H1 (cell line): ENCODE measurements at regions not wholly inside any gene's neighbourhood (a gene's known extent, or its start where the extent isn't known, plus 50 kb on each side); places are given as distances from the start of the nearest gene placed in this dataset.

Source experiments
- CTCF ChIA-PET: fragments of 300-600 bp; sonication (Branson Sonifier 250); formaldehyde crosslinking; loops from one replicate; lab custom pipeline; 2021; ENCODE audit not compliant: partially characterized antibody; lab: Charles Lee
- POLR2A ChIA-PET: fragments of 300-600 bp; sonication (Branson Sonifier 250); formaldehyde crosslinking; loops from one replicate; lab custom pipeline; 2021; ENCODE audit warnings: inconsistent platforms; ENCODE audit not compliant: partially characterized antibody; lab: Charles Lee
- DNase-seq, 2 experiments: peaks; one replicate each; pipeline versions ENCODE4 v3.0.0 to v3.0.0-alpha.2; 2010 to 2022; ENCODE audit warnings: low spot score in 2 of 2, low read depth in 1 of 2, mixed read lengths in 1 of 2
- FAIRE-seq: peaks from 2 replicates; lab custom pipeline; 2011; peaks lifted over from hg19 to GRCh38; lab: Jason Lieb, UNC
- H2AFZ ChIP-seq: 2 replicates; pipeline ENCODE4 v1.8.1; 2012; ENCODE audit warnings: low read length, inconsistent platforms
- H2AK5ac ChIP-seq: 2 replicates; pipeline ENCODE4 v1.6.1; 2013; ENCODE audit warnings: low read depth, low read length
- H2BK120ac ChIP-seq: replicated peaks from 2 replicates; pipeline ENCODE3; 2013; ENCODE audit warnings: low read depth, low read length, inconsistent platforms
- H2BK12ac ChIP-seq: 2 replicates; pipeline ENCODE4 v1.6.1; 2013; ENCODE audit warnings: low read depth, low read length
- H2BK15ac ChIP-seq: 2 replicates; pipeline ENCODE4 v1.6.1; 2013; ENCODE audit warnings: low read length
- H2BK20ac ChIP-seq: 2 replicates; pipeline ENCODE4 v1.6.1; 2013; ENCODE audit warnings: low read length
- H2BK5ac ChIP-seq: 2 replicates; pipeline ENCODE4 v1.6.1; 2013; ENCODE audit warnings: low read depth, low read length
- H3K14ac ChIP-seq: 2 replicates; pipeline ENCODE4 v1.6.1; 2013; ENCODE audit warnings: inconsistent platforms; ENCODE audit not compliant: insufficient read length
- H3K18ac ChIP-seq: 2 replicates; pipeline ENCODE4 v1.6.1; 2013; ENCODE audit warnings: low read length; ENCODE audit errors: extremely low read depth
- H3K23ac ChIP-seq: 2 replicates; pipeline ENCODE4 v1.6.1; 2013; ENCODE audit warnings: inconsistent platforms; ENCODE audit not compliant: insufficient read length
- H3K23me2 ChIP-seq: 2 replicates; pipeline ENCODE4 v1.6.1; 2013; ENCODE audit warnings: low read depth, low read length
- H3K27ac ChIP-seq: 2 replicates; pipeline ENCODE4 v1.6.1; 2011; ENCODE audit warnings: low read depth, low read length, inconsistent platforms
- H3K27me3 ChIP-seq, 4 experiments: replicated peaks in 1 of 4; 1 replicate in 1 of 4; 2 replicates in 3 of 4; pipeline versions ENCODE4 v1.6.1 to v1.8.1; 2011 to 2013; ENCODE audit warnings: low read length in 3 of 4, mild to moderate bottlenecking in 3 of 4, inconsistent platforms in 2 of 4, mixed read lengths in 2 of 4, moderate library complexity in 1 of 4; ENCODE audit not compliant: control insufficient read depth in 3 of 4, insufficient read depth in 3 of 4; ENCODE audit errors: extremely low read depth in 1 of 4
- H3K36me3 ChIP-seq, 4 experiments: 2 replicates each; pipeline versions ENCODE4 v1.6.1 to v1.8.1; 2011 to 2013; ENCODE audit warnings: mild to moderate bottlenecking in 4 of 4, low read length in 3 of 4, moderate library complexity in 2 of 4, control low read depth in 1 of 4, inconsistent platforms in 1 of 4; ENCODE audit not compliant: insufficient read depth in 4 of 4, control insufficient read depth in 2 of 4
- H3K4ac ChIP-seq: replicated peaks from 2 replicates; pipeline ENCODE3; 2013; ENCODE audit warnings: low read length, low read depth, mixed read lengths, inconsistent platforms; ENCODE audit not compliant: insufficient read length
- H3K4me1 ChIP-seq, 4 experiments: replicated peaks in 1 of 4; 1 replicate in 1 of 4; 2 replicates in 3 of 4; pipeline versions ENCODE4 v1.6.1 to v1.8.1; 2011 to 2013; ENCODE audit warnings: low read length in 3 of 4, inconsistent platforms in 2 of 4, mixed read lengths in 1 of 4; ENCODE audit not compliant: insufficient read depth in 4 of 4, control insufficient read depth in 3 of 4
- H3K4me2 ChIP-seq, 2 experiments: 2 replicates each; pipeline versions ENCODE4 v1.6.1 to v1.8.1; 2011 to 2013; ENCODE audit warnings: low read depth in 2 of 2, low read length in 2 of 2, control low read depth in 1 of 2, inconsistent platforms in 1 of 2, mild to moderate bottlenecking in 1 of 2; ENCODE audit not compliant: insufficient read depth in 1 of 2
- H3K4me3 ChIP-seq, 4 experiments: fragments of 200-600, 300-600 bp in 1 of 4; sonication (generic), shearing (Covaris generic), sonication (Bioruptor Twin) in 1 of 4; 2 replicates each; pipeline versions ENCODE4 v1.5.1 to v1.8.1; 2011 to 2016; ENCODE audit warnings: low read length in 4 of 4, low read depth in 3 of 4, control low read depth in 2 of 4, inconsistent platforms in 2 of 4, mild to moderate bottlenecking in 2 of 4, mixed read lengths in 1 of 4, moderate library complexity in 1 of 4; ENCODE audit not compliant: insufficient read depth in 2 of 4; ENCODE audit errors: extremely low read depth in 1 of 4
- H3K56ac ChIP-seq: replicated peaks from 2 replicates; pipeline ENCODE3; 2013; ENCODE audit warnings: low read depth, mild to moderate bottlenecking, mixed read lengths, low read length, inconsistent platforms; ENCODE audit not compliant: insufficient read length
- H3K79me1 ChIP-seq: 2 replicates; pipeline ENCODE4 v1.6.1; 2013; ENCODE audit warnings: low read depth, low read length, control low read depth
- H3K79me2 ChIP-seq, 2 experiments: 2 replicates each; pipeline versions ENCODE4 v1.6.1 to v1.8.1; 2012 to 2013; ENCODE audit warnings: low read length in 2 of 2, mild to moderate bottlenecking in 2 of 2, inconsistent platforms in 1 of 2; ENCODE audit not compliant: insufficient read depth in 2 of 2, control insufficient read depth in 1 of 2
- H3K9ac ChIP-seq, 4 experiments: replicated peaks in 1 of 4; 1 replicate in 1 of 4; 2 replicates in 3 of 4; pipeline versions ENCODE4 v1.6.1 to v1.8.1; 2011 to 2013; ENCODE audit warnings: low read depth in 3 of 4, low read length in 3 of 4, control low read depth in 2 of 4, mild to moderate bottlenecking in 2 of 4, moderate library complexity in 2 of 4, inconsistent platforms in 1 of 4; ENCODE audit errors: extremely low read depth in 1 of 4
- H3K9me3 ChIP-seq, 2 experiments: 2 replicates each; pipeline versions ENCODE4 v1.6.1 to v1.8.1; 2012 to 2013; ENCODE audit warnings: mild to moderate bottlenecking in 2 of 2, moderate library complexity in 2 of 2, control low read depth in 1 of 2, inconsistent platforms in 1 of 2, low read depth in 1 of 2, low read length in 1 of 2, mixed read lengths in 1 of 2; ENCODE audit not compliant: insufficient read depth in 2 of 2
- H4K20me1 ChIP-seq, 2 experiments: replicated peaks in 1 of 2; 2 replicates each; pipeline versions ENCODE3 to v1.8.1; 2011 to 2013; ENCODE audit warnings: inconsistent platforms in 2 of 2, low read length in 2 of 2, mild to moderate bottlenecking in 1 of 2; ENCODE audit not compliant: insufficient read depth in 2 of 2, control insufficient read depth in 1 of 2
- H4K5ac ChIP-seq: 2 replicates; pipeline ENCODE4 v1.6.1; 2013; ENCODE audit warnings: low read length, low read depth, mixed read lengths, inconsistent platforms; ENCODE audit not compliant: insufficient read length
- H4K8ac ChIP-seq: 2 replicates; pipeline ENCODE4 v1.8.0; 2013; ENCODE audit warnings: mild to moderate bottlenecking, moderate library complexity, low read length, inconsistent platforms; ENCODE audit not compliant: insufficient read depth; ENCODE audit errors: extremely low read depth
- H4K91ac ChIP-seq: replicated peaks from 2 replicates; pipeline ENCODE3; 2013; ENCODE audit warnings: low read length, mixed read lengths, inconsistent platforms; ENCODE audit not compliant: insufficient read length
- BCL11A ChIP-seq, 2 experiments: IDR thresholded peaks; one replicate each; pipeline ENCODE4 v1.6.1; 2011; ENCODE audit warnings: low read depth in 2 of 2, low read length in 2 of 2, mild to moderate bottlenecking in 2 of 2
- GABPA ChIP-seq: IDR thresholded peaks from 2 replicates; pipeline ENCODE4 v1.6.1; 2011; ENCODE audit warnings: mild to moderate bottlenecking, low read length, moderate library complexity, borderline replicate concordance; ENCODE audit not compliant: insufficient read depth
- HDAC6 ChIP-seq: IDR thresholded peaks from one replicate; pipeline ENCODE4 v1.7.1; 2012; ENCODE audit warnings: low read depth, mild to moderate bottlenecking, inconsistent platforms, low read length, moderate library complexity
- SIRT6 ChIP-seq: IDR thresholded peaks from one replicate; pipeline ENCODE4 v1.7.1; 2012; ENCODE audit warnings: low read length, inconsistent platforms
- SIX5 ChIP-seq: IDR thresholded peaks from 2 replicates; pipeline ENCODE4 v1.6.1; 2011; ENCODE audit warnings: mild to moderate bottlenecking, low read depth, low read length
- TCF12 ChIP-seq: IDR thresholded peaks from 2 replicates; pipeline ENCODE4 v1.6.1; 2011; ENCODE audit warnings: low read depth, mild to moderate bottlenecking, low read length
- WGBS, 2 experiments: shearing (Covaris generic) in 1 of 2; methylation state at CpG; one replicate each; pipeline versions ENCODE4 v1.1.6 to v1.1.7; 2013 to 2015; ENCODE audit warnings: low lambda C conversion rate in 2 of 2, mixed read lengths in 2 of 2, inconsistent platforms in 1 of 2, low coverage in 1 of 2, missing lambda C conversion rate in 1 of 2; ENCODE audit not compliant: insufficient replicate concordance in 2 of 2, insufficient coverage in 1 of 2, insufficient read length in 1 of 2; ENCODE audit errors: extremely low coverage in 1 of 2, missing lambda C conversion rate in 1 of 2; 5-methylcytosine and 5-hydroxymethylcytosine counted together

DNA sequence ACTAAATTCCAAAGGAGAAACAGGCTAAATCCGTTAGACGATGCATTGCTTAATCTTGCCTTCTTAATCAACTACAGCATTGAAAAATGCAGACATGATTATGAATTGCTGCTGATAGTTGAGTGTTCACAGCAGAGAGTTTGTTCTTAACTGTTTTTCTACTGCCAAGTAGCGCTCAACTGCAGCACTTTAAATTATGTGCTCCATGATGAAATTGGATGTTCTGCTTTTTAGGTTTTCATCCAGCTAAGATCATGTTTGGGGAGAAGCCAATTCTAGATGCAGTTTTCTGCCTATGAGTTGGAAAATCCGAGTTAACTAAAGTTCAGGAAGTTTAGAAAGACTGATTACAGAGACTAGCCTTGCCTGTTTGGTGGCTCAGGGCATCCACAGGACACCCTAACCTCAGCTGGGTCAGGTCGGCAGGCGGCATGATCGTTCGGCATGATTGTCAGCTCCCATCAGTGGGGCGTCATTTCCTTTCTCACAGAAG, 119.4 kb upstream of the PIEZO2 start:
- Histone ChIP-seq H2BK120ac (no peak overlapping the region), H2AFZ (no peak overlapping the region)
- FAIRE-seq, result no peak
- no peak for TF ChIP-seq TCF12
- TF ChIP-seq SIX5, result no peak
- TF ChIP-seq GABPA, result no peak
- TF ChIP-seq HDAC6, result no peak
- no peak for TF ChIP-seq SIRT6
- TF ChIP-seq BCL11A (IDR thresholded peaks at IDR 0.05; ENCODE audit: low read depth in 2 of 2, low read length in 2 of 2), result no peak

More for the DNA sequence above, 119.4 kb upstream of the PIEZO2 start:
- Histone ChIP-seq H3K79me1 (no peaks in the 10 kb centered on the region), H2AK5ac (no peak overlapping the region), H3K9me3 (peaks cover 0 to 3% of the 10 kb centered on the region in 2 experiments; a peak in 1 of 4 replicates), H3K27me3 (no peaks in the 10 kb centered on the region; a peak in 1 of 7 replicates), H4K20me1 (no peaks in the 10 kb centered on the region), H4K8ac (no peak overlapping the region), H2BK12ac (no peak overlapping the region), H3K4me3 (no peak overlapping the region), H3K23ac (no peak overlapping the region), H3K27ac (no peak overlapping the region), H3K4me2 (no peak overlapping the region), H3K4me1 (no peaks in the 10 kb centered on the region), H3K18ac (no peak overlapping the region), H3K56ac (no peak overlapping the region), H3K9ac (no peak overlapping the region), H3K79me2 (no peaks in the 10 kb centered on the region), H3K4ac (no peak overlapping the region), H3K14ac (no peak overlapping the region), H4K91ac (no peak overlapping the region), H3K23me2 (no peaks in the 10 kb centered on the region), H2BK20ac (no peak overlapping the region), H2BK5ac (no peak overlapping the region), H4K5ac (no peak overlapping the region), H2BK15ac (no peak overlapping the region), H3K36me3 (no peaks in the 10 kb centered on the region)
- WGBS, 2 experiments, result 94% methylated on average over 8 of the region's 9 CpGs; no CpG with 5 or more reads in 1 of the 2 experiments
- DNase-seq, result no peak
- POLR2A ChIA-PET, result no interaction called here
- CTCF ChIA-PET, result no interaction called here
